ENCODE measurements at regions not wholly inside any gene's neighbourhood (a gene's known extent, or its start where the extent isn't known, plus 50 kb on each side); places are given as distances from the start of the nearest gene placed in this dataset.
A peak's percentile ranks its signal among the peaks of the same experiment; 100 is the strongest.

DNA sequence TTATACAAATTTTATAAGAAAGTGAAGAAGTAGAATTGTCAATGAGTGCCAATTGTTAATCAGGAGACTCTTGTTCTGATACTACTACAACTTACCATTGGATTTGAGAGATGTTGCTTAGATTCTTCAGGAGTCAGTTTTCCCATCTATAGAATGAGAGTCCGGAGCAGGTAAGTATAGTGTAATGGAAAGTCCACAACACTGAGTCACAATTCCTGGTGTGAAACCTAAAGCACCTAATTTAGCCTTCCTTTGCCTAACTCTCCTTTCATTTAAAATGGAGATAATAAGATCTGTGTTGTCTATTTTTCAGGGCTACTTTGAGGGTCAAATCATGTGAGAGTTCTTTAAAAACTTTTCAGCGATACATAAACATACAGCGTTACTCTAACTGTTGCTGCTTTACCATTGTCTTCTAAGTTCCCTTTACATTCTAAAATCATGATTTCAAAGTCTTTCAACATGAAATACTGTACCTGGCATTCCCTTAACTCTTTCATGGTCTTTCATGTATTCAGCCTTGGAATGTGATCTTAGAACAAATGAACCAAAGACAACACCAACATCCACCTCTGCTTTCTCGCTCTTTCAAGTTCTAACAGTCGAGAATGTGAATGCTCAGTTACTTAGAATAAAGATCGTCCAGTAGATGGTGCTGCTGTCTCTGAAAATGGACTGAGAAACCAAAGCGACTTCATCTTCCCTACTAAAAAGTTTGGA, 90.9 kb downstream of the SLC30A10 start:
- TF ChIP-seq, protein P1, sequence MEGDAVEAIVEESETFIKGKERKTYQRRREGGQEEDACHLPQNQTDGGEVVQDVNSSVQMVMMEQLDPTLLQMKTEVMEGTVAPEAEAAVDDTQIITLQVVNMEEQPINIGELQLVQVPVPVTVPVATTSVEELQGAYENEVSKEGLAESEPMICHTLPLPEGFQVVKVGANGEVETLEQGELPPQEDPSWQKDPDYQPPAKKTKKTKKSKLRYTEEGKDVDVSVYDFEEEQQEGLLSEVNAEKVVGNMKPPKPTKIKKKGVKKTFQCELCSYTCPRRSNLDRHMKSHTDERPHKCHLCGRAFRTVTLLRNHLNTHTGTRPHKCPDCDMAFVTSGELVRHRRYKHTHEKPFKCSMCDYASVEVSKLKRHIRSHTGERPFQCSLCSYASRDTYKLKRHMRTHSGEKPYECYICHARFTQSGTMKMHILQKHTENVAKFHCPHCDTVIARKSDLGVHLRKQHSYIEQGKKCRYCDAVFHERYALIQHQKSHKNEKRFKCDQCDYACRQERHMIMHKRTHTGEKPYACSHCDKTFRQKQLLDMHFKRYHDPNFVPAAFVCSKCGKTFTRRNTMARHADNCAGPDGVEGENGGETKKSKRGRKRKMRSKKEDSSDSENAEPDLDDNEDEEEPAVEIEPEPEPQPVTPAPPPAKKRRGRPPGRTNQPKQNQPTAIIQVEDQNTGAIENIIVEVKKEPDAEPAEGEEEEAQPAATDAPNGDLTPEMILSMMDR (IDR thresholded peaks at IDR 0.05; ENCODE audit: low read depth, low read length, missing input control): peak; percentile 59
- no peak for TF ChIP-seq FOXA1 (IDR thresholded peaks at IDR 0.05)
- no peak for TF ChIP-seq SP1 (IDR thresholded peaks at IDR 0.05)
- no peak for TF ChIP-seq TAF1 (conservative IDR thresholded peaks at IDR 0.05)
- no peak for TF ChIP-seq GABPA (IDR thresholded peaks at IDR 0.05 in 1 of 2, conservative IDR thresholded peaks at IDR 0.05 in 1 of 2)
- no peak for TF ChIP-seq YY1 (IDR thresholded peaks at IDR 0.05)
- TF ChIP-seq, protein P2, sequence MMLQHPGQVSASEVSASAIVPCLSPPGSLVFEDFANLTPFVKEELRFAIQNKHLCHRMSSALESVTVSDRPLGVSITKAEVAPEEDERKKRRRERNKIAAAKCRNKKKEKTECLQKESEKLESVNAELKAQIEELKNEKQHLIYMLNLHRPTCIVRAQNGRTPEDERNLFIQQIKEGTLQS (IDR thresholded peaks at IDR 0.05): no peak
- TF ChIP-seq, protein P3, sequence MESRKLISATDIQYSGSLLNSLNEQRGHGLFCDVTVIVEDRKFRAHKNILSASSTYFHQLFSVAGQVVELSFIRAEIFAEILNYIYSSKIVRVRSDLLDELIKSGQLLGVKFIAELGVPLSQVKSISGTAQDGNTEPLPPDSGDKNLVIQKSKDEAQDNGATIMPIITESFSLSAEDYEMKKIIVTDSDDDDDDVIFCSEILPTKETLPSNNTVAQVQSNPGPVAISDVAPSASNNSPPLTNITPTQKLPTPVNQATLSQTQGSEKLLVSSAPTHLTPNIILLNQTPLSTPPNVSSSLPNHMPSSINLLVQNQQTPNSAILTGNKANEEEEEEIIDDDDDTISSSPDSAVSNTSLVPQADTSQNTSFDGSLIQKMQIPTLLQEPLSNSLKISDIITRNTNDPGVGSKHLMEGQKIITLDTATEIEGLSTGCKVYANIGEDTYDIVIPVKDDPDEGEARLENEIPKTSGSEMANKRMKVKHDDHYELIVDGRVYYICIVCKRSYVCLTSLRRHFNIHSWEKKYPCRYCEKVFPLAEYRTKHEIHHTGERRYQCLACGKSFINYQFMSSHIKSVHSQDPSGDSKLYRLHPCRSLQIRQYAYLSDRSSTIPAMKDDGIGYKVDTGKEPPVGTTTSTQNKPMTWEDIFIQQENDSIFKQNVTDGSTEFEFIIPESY (IDR thresholded peaks at IDR 0.05): no peak
- TF ChIP-seq NR2F2 (IDR thresholded peaks at IDR 0.05): no peak
- TF ChIP-seq, protein P4, sequence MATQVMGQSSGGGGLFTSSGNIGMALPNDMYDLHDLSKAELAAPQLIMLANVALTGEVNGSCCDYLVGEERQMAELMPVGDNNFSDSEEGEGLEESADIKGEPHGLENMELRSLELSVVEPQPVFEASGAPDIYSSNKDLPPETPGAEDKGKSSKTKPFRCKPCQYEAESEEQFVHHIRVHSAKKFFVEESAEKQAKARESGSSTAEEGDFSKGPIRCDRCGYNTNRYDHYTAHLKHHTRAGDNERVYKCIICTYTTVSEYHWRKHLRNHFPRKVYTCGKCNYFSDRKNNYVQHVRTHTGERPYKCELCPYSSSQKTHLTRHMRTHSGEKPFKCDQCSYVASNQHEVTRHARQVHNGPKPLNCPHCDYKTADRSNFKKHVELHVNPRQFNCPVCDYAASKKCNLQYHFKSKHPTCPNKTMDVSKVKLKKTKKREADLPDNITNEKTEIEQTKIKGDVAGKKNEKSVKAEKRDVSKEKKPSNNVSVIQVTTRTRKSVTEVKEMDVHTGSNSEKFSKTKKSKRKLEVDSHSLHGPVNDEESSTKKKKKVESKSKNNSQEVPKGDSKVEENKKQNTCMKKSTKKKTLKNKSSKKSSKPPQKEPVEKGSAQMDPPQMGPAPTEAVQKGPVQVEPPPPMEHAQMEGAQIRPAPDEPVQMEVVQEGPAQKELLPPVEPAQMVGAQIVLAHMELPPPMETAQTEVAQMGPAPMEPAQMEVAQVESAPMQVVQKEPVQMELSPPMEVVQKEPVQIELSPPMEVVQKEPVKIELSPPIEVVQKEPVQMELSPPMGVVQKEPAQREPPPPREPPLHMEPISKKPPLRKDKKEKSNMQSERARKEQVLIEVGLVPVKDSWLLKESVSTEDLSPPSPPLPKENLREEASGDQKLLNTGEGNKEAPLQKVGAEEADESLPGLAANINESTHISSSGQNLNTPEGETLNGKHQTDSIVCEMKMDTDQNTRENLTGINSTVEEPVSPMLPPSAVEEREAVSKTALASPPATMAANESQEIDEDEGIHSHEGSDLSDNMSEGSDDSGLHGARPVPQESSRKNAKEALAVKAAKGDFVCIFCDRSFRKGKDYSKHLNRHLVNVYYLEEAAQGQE (IDR thresholded peaks at IDR 0.05): no peak
